K562 (cell line): ENCODE measurements at regions not wholly inside any gene's neighbourhood (a gene's known extent, or its start where the extent isn't known, plus 50 kb on each side); places are given as distances from the start of the nearest gene placed in this dataset.
A peak's percentile ranks its signal among the peaks of the same experiment; 100 is the strongest.

ENCODE experiments used
- ATAC-seq: fragments of 200-7000 bp; cut with Tn5 transposase; 3 replicates; pipeline ENCODE4 v1.9.1; 2020; ENCODE audit warnings: moderate library complexity
- BruUV-seq: library from RNA; stranded (reverse); fragments of 400-500 nt; replicated peaks from 2 replicates; lab custom pipeline; 2021; lab: Mats Ljungman, UMichigan
- CTCF ChIA-PET: fragments of 300-600 bp; formaldehyde crosslinking; extraction: SDS; loops from one replicate; lab custom pipeline; 2021; ENCODE audit warnings: low intra/inter-chr PET ratio; lab: Yijun Ruan, JAX
- POLR2A ChIA-PET: fragments of 300-600, 350-650 bp; sonication (Branson Sonifier 250); formaldehyde crosslinking; extraction: SDS; loops from one replicate; lab custom pipeline; 2021; ENCODE audit warnings: antibody characterized with exemption, inconsistent platforms; lab: Yijun Ruan, JAX
- DNase-seq, 4 experiments: peaks; one replicate each; pipeline versions ENCODE4 v3.0.0 to v3.0.0-alpha.2; 2011 to 2018; ENCODE audit warnings: low spot score in 3 of 4, mixed read lengths in 3 of 4; ENCODE audit errors: extremely low read depth in 1 of 4
- FAIRE-seq: peaks from 2 replicates; lab custom pipeline; 2011; peaks lifted over from hg19 to GRCh38; lab: Jason Lieb, UNC
- H2AFZ ChIP-seq: 2 replicates; pipeline ENCODE4 v1.6.0; 2011; ENCODE audit warnings: low read depth, low read length, control low read depth, inconsistent platforms
- H3K27ac ChIP-seq: fragments of 200-600 bp; 3 replicates; pipeline ENCODE4 v1.8.0; 2011; ENCODE audit warnings: low read depth, mild to moderate bottlenecking, control low read depth, inconsistent platforms, low read length, moderate library complexity, mixed read lengths; ENCODE audit errors: extremely low read depth
- H3K27me3 ChIP-seq, 2 experiments: fragments of 300-600 bp in 1 of 2; 2 replicates in 1 of 2; 3 replicates in 1 of 2; pipeline versions ENCODE4 v1.6.0 to v1.8.0; 2011; ENCODE audit warnings: inconsistent platforms in 2 of 2, low read length in 2 of 2, mild to moderate bottlenecking in 1 of 2, mixed read lengths in 1 of 2, moderate library complexity in 1 of 2; ENCODE audit not compliant: control insufficient read depth in 2 of 2, insufficient read depth in 2 of 2
- H3K36me3 ChIP-seq: fragments of 300-600 bp; 3 replicates; pipeline ENCODE4 v1.8.0; 2011; ENCODE audit warnings: mild to moderate bottlenecking, low read length, inconsistent platforms; ENCODE audit not compliant: control insufficient read depth, insufficient read depth
- H3K4me1 ChIP-seq, 2 experiments: fragments of 200-600 bp in 1 of 2; replicated peaks in 1 of 2; 2 replicates in 1 of 2; 3 replicates in 1 of 2; pipeline versions ENCODE4 v1.5.1 to v1.8.0; 2011; ENCODE audit warnings: inconsistent platforms in 2 of 2, low read length in 2 of 2, mild to moderate bottlenecking in 1 of 2, mixed read lengths in 1 of 2, moderate library complexity in 1 of 2; ENCODE audit not compliant: control insufficient read depth in 2 of 2, insufficient read depth in 2 of 2
- H3K4me2 ChIP-seq: 2 replicates; pipeline ENCODE4 v1.6.1; 2011; ENCODE audit warnings: low read length, control low read depth, inconsistent platforms, mixed read lengths; ENCODE audit not compliant: insufficient read depth
- H3K4me3 ChIP-seq: fragments of 200-600 bp; sonication (generic), shearing (Covaris generic); 2 replicates; pipeline ENCODE4 v1.5.1; 2016; ENCODE audit warnings: control low read depth, inconsistent platforms
- H3K79me2 ChIP-seq: fragments of 200-600 bp; 3 replicates; pipeline ENCODE4 v1.8.0; 2011; ENCODE audit warnings: low read length, inconsistent platforms; ENCODE audit not compliant: control insufficient read depth, insufficient read depth
- H3K9ac ChIP-seq, 2 experiments: 2 replicates each; pipeline versions ENCODE4 v1.6.0 to v1.6.1; 2011; ENCODE audit warnings: low read depth in 2 of 2, low read length in 2 of 2, control low read depth in 1 of 2, inconsistent platforms in 1 of 2, mild to moderate bottlenecking in 1 of 2, mixed read lengths in 1 of 2; ENCODE audit not compliant: insufficient read depth in 1 of 2
- H3K9me1 ChIP-seq: one replicate; pipeline ENCODE4 v1.6.0; 2011; ENCODE audit warnings: inconsistent platforms, mild to moderate bottlenecking, low read length, moderate library complexity; ENCODE audit not compliant: control insufficient read depth, insufficient read depth
- H3K9me3 ChIP-seq: replicated peaks from 2 replicates; pipeline ENCODE4 v1.5.1; 2011; ENCODE audit warnings: low read depth, low read length, inconsistent platforms; ENCODE audit not compliant: control insufficient read depth, insufficient read depth
- H4K20me1 ChIP-seq: replicated peaks from 2 replicates; pipeline ENCODE4 v1.6.1; 2011; ENCODE audit warnings: low read length, inconsistent platforms, mixed read lengths; ENCODE audit not compliant: control insufficient read depth, insufficient read depth
- BCOR ChIP-seq: fragments of 450-650 bp; IDR thresholded peaks from 2 replicates; pipeline ENCODE4 v1.6.1; 2016
- RBM25 ChIP-seq: fragments of 200-400 bp; formaldehyde crosslinking; IDR thresholded peaks from 2 replicates; pipeline ENCODE4 v1.6.1; 2018; ENCODE audit warnings: low read length, low read depth, moderate library complexity; ENCODE audit not compliant: severe bottlenecking
- SMAD4 ChIP-seq: fragments of 250-450 bp; sonication (Bioruptor Pico); conservative IDR thresholded peaks from 2 replicates; pipeline ENCODE4 v1.8.0; 2021; ENCODE audit warnings: inconsistent platforms, mild to moderate bottlenecking, moderate library complexity
- ZFP36 ChIP-seq: fragments of 150-350 bp; IDR thresholded peaks from 2 replicates; pipeline ENCODE4 v1.6.1; 2018; ENCODE audit warnings: low read length, low read depth; ENCODE audit not compliant: partially characterized antibody
- WGBS: fragments of 100-300 bp; shearing (Covaris generic); methylation state at CpG from one replicate; pipeline ENCODE4 v1.1.6; 2016; ENCODE audit warnings: low coverage, mixed read lengths; ENCODE audit not compliant: insufficient coverage; ENCODE audit errors: missing lambda C conversion rate; 5-methylcytosine and 5-hydroxymethylcytosine counted together
- in situ Hi-C: fragments of 300-500 bp; cut with MboI; formaldehyde crosslinking; loops from 4 replicates; pipeline ENCODE4 v1.15.0; 2018; ENCODE audit warnings: inconsistent platforms, mixed read lengths
- intact Hi-C: fragments of 100-400 bp; cut with micrococcal nuclease; formaldehyde crosslinking; loops from 2 replicates; pipeline ENCODE4 v1.14.2; 2022
- TF ChIP-seq, protein P1 (sequence below): sonication (generic); formaldehyde crosslinking; IDR thresholded peaks from 2 replicates; pipeline ENCODE4 v1.8.1; 2023; ENCODE audit warnings: missing genetic modification reagents, mild to moderate bottlenecking, borderline replicate concordance
- TF ChIP-seq, protein P2 (sequence below), 2 experiments: IDR thresholded peaks; 2 replicates each; pipeline ENCODE4 v1.6.1; 2011; ENCODE audit warnings: borderline replicate concordance in 1 of 2, control low read depth in 1 of 2, low read depth in 1 of 2, low read length in 1 of 2, mild to moderate bottlenecking in 1 of 2, mixed read lengths in 1 of 2, moderate library complexity in 1 of 2; ENCODE audit not compliant: insufficient read depth in 1 of 2, insufficient read length in 1 of 2, poor library complexity in 1 of 2, severe bottlenecking in 1 of 2; ENCODE audit errors: extremely low read depth in 1 of 2

DNA sequence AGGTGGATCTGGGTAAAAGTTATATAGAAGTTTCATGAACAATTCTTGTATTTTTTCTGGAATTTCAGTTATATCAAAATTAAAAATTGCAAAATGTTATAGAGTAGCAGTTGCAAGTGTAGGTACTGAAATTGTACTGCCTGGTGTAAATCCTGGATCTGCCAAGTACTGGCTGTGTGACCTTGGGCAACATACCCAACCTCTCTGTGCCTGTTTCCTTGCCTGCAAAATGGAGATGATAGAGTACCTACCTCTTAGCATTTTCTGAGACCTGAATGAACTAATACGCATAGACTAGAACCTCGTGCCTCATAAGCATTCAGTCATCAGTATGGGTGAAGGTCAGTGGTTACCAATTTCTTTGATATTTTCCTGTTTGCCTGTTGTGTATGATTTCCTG lies 290.0 kb upstream of the KAZN start:
- in situ Hi-C loops (no loop called here), intact Hi-C loops (no loop called here)
- Histone ChIP-seq H3K36me3 (no peaks in the 10 kb centered on the region), H3K4me2 (no peak overlapping the region), H3K27ac (no peak overlapping the region), H3K9ac (no peak overlapping the region), H3K4me3 (no peak overlapping the region), H3K4me1 (no peaks in the 10 kb centered on the region), H2AFZ (no peak overlapping the region), H3K79me2 (no peaks in the 10 kb centered on the region), H3K9me3 (no peaks in the 10 kb centered on the region), H4K20me1 (no peaks in the 10 kb centered on the region), H3K9me1 (no peaks in the 10 kb centered on the region), H3K27me3 (peaks cover 0 to 7% of the 10 kb centered on the region in 2 experiments; a peak in 1 of 5 replicates)
- 0% methylated on average over 2 of the region's 2 CpGs for WGBS
- POLR2A ChIA-PET, result no interaction called here
- CTCF ChIA-PET, result no interaction called here
- TF ChIP-seq SMAD4 (CRISPR knock-in tag) (no peak), BCOR (0 out of 2 replicates have a peak, but pooled peaks have one; percentile 13), RBM25 (peak; percentile 93), ZFP36 (peak; percentile 84)
- no peak for DNase-seq
- no peak for ATAC-seq
- no TSS peak for BruUV-seq
- no peak for FAIRE-seq

DNA sequence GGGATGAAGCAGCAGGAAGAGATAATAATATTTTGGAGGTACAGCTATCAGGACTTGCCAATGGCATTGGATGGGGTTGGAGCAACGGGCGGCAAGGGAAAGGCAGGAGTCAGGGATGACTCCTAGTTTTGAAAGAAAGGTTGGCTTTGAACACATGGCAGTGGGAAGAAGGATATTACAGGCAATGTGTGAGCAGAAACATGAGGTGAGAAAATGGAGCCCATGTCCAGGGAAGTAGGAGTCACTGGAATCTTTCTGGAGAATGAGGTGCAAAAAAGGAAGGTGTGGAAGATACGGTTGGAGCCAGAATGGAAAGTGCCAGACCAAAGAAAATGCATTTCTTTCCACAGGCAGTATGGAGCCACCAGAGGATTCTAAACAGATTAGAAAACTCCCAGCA lies 288.5 kb upstream of the KAZN start:
- Histone ChIP-seq H3K36me3 (no peaks in the 10 kb centered on the region), H4K20me1 (no peaks in the 10 kb centered on the region), H3K9ac (no peak overlapping the region), H3K4me2 (no peak overlapping the region), H2AFZ (no peak overlapping the region), H3K9me1 (no peaks in the 10 kb centered on the region), H3K27me3 (peaks cover 0 to 6% of the 10 kb centered on the region in 2 experiments; a peak in 1 of 5 replicates), H3K79me2 (no peaks in the 10 kb centered on the region), H3K27ac (no peak overlapping the region), H3K9me3 (no peaks in the 10 kb centered on the region), H3K4me3 (no peak overlapping the region), H3K4me1 (no peaks in the 10 kb centered on the region)
- intact Hi-C loops, result no loop called here
- ChIA-PET POLR2A (interaction anchor here (0.6 to 0.8 kb wide), 3 partner anchors 112 to 434 kb away, joined by 3 to 5 read pairs (median 4); no protein-coding TSS in a partner anchor), CTCF (no interaction called here)
- no peak for FAIRE-seq
- WGBS, result 3% methylated on average over 3 of the region's 3 CpGs
- in situ Hi-C loops, result no loop called here
- no TSS peak for BruUV-seq
- ATAC-seq, result no peak
- DNase-seq, result no peak
- TF ChIP-seq, protein P1, sequence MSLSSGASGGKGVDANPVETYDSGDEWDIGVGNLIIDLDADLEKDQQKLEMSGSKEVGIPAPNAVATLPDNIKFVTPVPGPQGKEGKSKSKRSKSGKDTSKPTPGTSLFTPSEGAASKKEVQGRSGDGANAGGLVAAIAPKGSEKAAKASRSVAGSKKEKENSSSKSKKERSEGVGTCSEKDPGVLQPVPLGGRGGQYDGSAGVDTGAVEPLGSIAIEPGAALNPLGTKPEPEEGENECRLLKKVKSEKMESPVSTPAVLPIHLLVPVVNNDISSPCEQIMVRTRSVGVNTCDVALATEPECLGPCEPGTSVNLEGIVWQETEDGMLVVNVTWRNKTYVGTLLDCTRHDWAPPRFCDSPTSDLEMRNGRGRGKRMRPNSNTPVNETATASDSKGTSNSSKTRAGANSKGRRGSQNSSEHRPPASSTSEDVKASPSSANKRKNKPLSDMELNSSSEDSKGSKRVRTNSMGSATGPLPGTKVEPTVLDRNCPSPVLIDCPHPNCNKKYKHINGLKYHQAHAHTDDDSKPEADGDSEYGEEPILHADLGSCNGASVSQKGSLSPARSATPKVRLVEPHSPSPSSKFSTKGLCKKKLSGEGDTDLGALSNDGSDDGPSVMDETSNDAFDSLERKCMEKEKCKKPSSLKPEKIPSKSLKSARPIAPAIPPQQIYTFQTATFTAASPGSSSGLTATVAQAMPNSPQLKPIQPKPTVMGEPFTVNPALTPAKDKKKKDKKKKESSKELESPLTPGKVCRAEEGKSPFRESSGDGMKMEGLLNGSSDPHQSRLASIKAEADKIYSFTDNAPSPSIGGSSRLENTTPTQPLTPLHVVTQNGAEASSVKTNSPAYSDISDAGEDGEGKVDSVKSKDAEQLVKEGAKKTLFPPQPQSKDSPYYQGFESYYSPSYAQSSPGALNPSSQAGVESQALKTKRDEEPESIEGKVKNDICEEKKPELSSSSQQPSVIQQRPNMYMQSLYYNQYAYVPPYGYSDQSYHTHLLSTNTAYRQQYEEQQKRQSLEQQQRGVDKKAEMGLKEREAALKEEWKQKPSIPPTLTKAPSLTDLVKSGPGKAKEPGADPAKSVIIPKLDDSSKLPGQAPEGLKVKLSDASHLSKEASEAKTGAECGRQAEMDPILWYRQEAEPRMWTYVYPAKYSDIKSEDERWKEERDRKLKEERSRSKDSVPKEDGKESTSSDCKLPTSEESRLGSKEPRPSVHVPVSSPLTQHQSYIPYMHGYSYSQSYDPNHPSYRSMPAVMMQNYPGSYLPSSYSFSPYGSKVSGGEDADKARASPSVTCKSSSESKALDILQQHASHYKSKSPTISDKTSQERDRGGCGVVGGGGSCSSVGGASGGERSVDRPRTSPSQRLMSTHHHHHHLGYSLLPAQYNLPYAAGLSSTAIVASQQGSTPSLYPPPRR (CRISPR knock-in tag), result no peak
- TF ChIP-seq, protein P2, sequence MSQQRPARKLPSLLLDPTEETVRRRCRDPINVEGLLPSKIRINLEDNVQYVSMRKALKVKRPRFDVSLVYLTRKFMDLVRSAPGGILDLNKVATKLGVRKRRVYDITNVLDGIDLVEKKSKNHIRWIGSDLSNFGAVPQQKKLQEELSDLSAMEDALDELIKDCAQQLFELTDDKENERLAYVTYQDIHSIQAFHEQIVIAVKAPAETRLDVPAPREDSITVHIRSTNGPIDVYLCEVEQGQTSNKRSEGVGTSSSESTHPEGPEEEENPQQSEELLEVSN (IDR thresholded peaks at IDR 0.05; ENCODE audit: borderline replicate concordance in 1 of 2, extremely low read depth in 1 of 2, insufficient read depth in 1 of 2, insufficient read length in 1 of 2, low read depth in 1 of 2, low read length in 1 of 2, poor library complexity in 1 of 2, severe bottlenecking in 1 of 2), result no peak
